ENCODE measurements at regions not wholly inside any gene's neighbourhood (a gene's known extent, or its start where the extent isn't known, plus 50 kb on each side); places are given as distances from the start of the nearest gene placed in this dataset.
"Not testable (repeated sequence)": the region's sequence is repeated elsewhere in the genome, so short reads cannot be mapped to it uniquely, and the experiment has no call there.

DNA sequence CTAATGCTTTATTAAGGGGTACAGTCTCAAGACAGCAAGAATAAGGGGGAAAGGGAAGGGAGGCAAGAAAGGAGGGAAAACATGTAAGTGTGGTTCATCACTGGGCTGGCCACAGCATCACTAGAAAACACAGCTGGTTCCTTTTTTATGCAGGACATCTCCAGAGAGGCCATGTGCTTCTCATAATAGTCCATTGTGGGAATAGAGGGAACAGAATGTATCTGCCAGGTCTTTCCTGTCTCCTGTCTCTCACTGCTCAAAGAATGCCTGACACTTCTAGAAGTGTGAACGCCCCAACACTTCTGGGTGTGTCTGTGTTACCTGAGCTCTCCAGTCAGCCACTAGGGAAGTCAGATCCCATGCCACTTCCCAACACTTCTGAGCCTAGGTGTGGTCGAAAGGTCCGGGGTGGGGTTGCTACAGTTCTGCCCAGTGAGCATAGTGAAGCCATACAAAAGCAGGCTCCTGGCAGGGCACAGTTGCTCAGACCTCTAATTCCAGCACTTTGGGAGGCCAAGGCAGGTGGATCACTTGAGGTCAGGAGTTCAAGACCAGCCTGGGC, 255.6 kb upstream of the SLC30A5 start:
- DNase-seq (ENCODE audit: low read depth in 2 of 3, low spot score in 2 of 3), result no peak

GRCh38 chr5:68839019-68839552, 254.7 kb upstream of the SLC30A5 start:
- no peak for DNase-seq (ENCODE audit: low read depth in 2 of 3, low spot score in 2 of 3)

- no peak for DNase-seq (ENCODE audit: low read depth in 2 of 3, low spot score in 2 of 3)
Observed at GRCh38 chr5:68843624-68844364, 250.0 kb upstream of the SLC30A5 start.

DNA sequence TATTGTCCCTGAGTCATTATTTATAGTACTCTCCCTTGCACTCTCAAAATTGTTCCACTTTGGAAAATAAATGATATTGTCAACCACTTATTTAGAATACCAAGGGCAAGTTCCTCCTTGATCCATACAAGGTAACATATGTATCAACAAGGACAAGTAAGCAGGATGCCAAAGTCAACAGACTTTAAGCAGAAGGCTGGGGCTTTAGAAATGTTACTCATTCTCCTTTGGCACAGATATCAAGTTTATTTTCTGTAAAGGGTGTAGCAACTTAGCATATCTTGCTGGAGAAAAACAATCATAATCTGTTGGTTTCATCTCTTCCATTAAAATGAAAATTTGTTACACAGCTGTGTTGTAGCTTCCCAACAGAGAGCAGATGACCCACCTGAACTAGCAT, 248.7 kb upstream of the SLC30A5 start:
- no peak for DNase-seq (ENCODE audit: low read depth in 2 of 3, low spot score in 2 of 3)

- no peak for DNase-seq (ENCODE audit: low read depth in 2 of 3, low spot score in 2 of 3)
Observed at GRCh38 chr5:68846828-68847227, 247.0 kb upstream of the SLC30A5 start.

GRCh38 chr5:68848091-68848490, 245.7 kb upstream of the SLC30A5 start:
- no peak for DNase-seq (ENCODE audit: low read depth in 2 of 3, low spot score in 2 of 3)

DNA sequence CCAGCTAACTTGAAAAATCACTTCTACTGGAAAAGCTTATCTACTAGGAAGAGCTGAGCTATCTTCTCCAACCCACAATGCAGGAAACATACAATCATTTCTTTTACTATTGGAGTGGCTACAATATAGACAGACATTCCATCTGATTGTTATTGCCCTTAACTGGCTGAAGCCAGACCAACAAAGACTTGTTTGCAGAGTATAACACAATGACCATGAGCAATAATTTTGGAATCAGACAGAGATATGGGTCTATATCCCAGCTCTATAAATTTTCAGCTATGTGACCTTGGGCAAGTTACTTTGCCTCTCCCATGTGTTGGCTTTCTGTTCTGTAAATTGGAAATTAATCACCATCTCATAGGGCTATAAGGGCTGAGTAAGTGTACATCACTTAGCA, 244.7 kb upstream of the SLC30A5 start:
- DNase-seq (ENCODE audit: low read depth in 2 of 3, low spot score in 2 of 3), result no peak

DNA sequence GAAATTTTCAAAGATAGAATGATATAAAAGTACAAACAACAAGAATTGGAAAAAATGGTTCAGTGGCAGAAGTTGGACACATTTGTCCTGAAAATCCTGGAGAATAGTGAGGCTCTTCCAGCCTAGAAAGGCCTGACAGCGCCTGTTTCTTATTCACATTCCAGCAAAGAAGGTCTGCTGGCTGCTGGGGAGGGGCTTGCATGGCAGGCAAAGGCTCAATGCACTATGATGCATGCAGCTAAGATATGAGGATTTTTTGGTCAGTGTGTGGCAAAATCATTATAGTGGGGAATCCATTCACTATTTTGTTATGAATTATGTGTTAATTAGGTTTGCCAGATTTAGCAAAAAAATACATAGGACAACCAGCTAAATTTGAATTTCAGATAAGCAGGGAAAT, 243.9 kb upstream of the SLC30A5 start:
- no peak for DNase-seq (ENCODE audit: low read depth in 2 of 3, low spot score in 2 of 3)

- DNase-seq (ENCODE audit: low read depth in 2 of 3, low spot score in 2 of 3), result no peak
Observed at GRCh38 chr5:68861099-68861498, 232.7 kb upstream of the SLC30A5 start.

GRCh38 chr5:68862560-68862959, 231.3 kb upstream of the SLC30A5 start:
- DNase-seq (ENCODE audit: low read depth in 2 of 3, low spot score in 2 of 3), result no peak

DNA sequence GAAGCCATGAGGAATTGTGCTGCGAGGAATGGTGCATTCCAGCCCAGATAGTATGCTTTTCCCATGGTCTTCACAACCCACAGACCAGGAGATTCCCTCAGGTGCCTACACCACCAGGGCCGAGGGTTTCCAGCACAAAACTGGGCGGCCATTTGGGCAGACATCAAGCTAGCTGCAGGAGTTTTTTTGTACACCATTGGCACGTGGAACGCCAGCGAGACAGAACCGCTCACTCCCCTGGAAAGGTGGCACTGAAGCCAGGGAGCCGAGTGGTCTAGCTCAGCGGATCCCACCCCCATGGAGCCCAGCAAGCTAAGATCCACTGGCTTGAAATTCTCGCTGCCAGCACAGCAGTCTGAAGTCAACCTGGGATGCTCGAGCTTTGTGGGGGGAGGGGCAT, 228.6 kb upstream of the SLC30A5 start:
- DNase-seq (ENCODE audit: low read depth in 2 of 3, low spot score in 2 of 3), result not testable (repeated sequence)

- no peak for DNase-seq (ENCODE audit: low read depth in 2 of 3, low spot score in 2 of 3)
Observed at GRCh38 chr5:68872088-68872839, 221.6 kb upstream of the SLC30A5 start.

- DNase-seq (ENCODE audit: low read depth in 2 of 3, low spot score in 2 of 3), result no peak
Observed at GRCh38 chr5:68873198-68873597, 220.6 kb upstream of the SLC30A5 start.

- no peak for DNase-seq (ENCODE audit: low read depth in 2 of 3, low spot score in 2 of 3)
Observed at GRCh38 chr5:68875351-68875750, 218.5 kb upstream of the SLC30A5 start.

DNA sequence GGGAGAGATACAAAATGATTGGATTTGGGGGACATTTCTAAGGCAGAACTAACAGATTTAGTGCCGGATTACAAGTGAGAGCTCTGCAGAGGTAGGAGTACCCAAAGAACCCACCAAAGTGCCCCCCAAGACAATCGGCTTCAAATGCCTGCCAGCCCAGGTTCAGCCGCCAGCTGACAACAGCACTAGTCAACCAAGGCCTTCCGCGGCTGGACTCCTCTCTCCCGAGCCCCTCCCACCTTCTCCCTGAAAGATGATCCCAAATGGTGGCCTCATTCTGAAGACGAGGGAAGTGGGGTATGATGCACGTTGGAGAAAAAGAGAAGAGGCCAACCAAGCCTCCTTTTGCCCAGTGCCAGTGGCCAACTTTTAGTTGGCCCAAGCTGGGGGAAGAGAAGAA, 210.4 kb upstream of the SLC30A5 start:
- no peak for DNase-seq (ENCODE audit: low read depth in 2 of 3, low spot score in 2 of 3)

DNA sequence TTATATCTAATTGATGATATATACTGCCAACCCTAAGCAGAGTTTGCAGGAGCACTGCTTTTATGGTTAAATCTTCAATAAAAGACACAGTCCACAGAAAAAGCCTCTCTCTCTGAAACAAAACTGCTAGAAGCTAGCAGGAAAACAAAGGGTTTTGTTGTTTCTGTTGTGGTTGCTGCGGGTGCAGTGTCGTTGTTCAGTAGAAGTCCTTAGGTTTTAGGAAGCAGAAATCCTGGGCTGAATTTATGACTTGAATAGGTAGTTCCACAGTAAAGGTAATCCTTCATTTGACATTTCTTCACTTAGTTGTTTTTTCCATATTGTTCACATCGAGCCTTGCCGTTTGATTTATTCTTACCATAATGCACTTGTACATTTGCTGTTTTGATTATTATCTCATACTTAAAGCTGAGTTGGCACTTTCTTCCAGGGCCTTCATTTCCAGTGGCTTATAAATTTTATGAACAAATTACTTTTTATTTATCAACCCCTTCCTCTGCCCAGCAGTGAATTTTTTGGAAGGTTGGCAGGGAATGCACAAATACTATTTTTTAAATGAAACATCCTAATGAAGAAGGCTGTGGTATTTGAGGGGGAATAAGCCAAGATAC, 209.6 kb upstream of the SLC30A5 start:
- DNase-seq (ENCODE audit: low read depth in 2 of 3, low spot score in 2 of 3), result no peak

GRCh38 chr5:68884883-68885282, 208.9 kb upstream of the SLC30A5 start:
- DNase-seq (ENCODE audit: low read depth in 2 of 3, low spot score in 2 of 3), result no peak

- no peak for DNase-seq (ENCODE audit: low read depth in 2 of 3, low spot score in 2 of 3)
Observed at GRCh38 chr5:68886814-68887213, 207.0 kb upstream of the SLC30A5 start.

- no peak for DNase-seq (ENCODE audit: low read depth in 2 of 3, low spot score in 2 of 3)
Observed at GRCh38 chr5:68891718-68892117, 202.1 kb upstream of the SLC30A5 start.

GRCh38 chr5:68894673-68895072, 199.1 kb upstream of the SLC30A5 start:
- DNase-seq (ENCODE audit: low read depth in 2 of 3, low spot score in 2 of 3), result no peak

DNA sequence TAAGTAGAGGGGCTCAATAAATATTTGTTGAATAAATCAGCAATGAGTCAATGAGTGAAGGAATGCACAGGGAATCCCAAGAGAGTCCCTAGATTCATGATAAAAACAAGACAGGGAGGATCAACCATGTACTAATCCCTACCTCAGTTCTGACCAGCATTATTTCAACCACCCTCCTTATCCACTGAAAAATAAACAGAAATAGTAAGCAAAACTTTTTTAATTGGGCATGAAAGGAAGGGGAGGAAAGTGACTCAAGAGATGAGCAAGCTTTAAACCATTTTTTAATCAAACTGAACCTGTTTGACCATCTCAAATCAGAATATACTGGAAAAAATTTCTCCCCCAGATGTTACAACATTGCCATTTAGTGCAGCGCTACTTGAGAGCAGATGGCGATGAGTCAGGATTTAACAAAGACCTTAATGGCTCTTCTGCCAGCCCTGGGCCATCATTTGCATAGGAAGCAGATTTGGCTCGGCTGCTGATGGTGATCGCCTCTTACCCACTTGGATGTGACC, 194.8 kb upstream of the SLC30A5 start:
- DNase-seq (ENCODE audit: low read depth in 2 of 3, low spot score in 2 of 3), result no peak
